Retinal pigment epithelial cell (primary cell): ENCODE measurements at regions not wholly inside any gene's neighbourhood (a gene's known extent, or its start where the extent isn't known, plus 50 kb on each side); places are given as distances from the start of the nearest gene placed in this dataset.
"Not testable (repeated sequence)": the region's sequence is repeated elsewhere in the genome, so short reads cannot be mapped to it uniquely, and the experiment has no call there.

Experiments used
- DNase-seq: peaks from one replicate; pipeline ENCODE4 v3.0.0-alpha.2; 2010; ENCODE audit warnings: low read depth
- H3K4me3 ChIP-seq: 2 replicates; pipeline ENCODE4 v1.5.1; 2011; ENCODE audit warnings: mild to moderate bottlenecking, low read length, control low read depth, moderate library complexity
- TF ChIP-seq, protein P1 (sequence below): conservative IDR thresholded peaks from 2 replicates; pipeline ENCODE4 v1.5.1; 2011; ENCODE audit warnings: low read depth, low read length, control low read depth, inconsistent platforms

DNA sequence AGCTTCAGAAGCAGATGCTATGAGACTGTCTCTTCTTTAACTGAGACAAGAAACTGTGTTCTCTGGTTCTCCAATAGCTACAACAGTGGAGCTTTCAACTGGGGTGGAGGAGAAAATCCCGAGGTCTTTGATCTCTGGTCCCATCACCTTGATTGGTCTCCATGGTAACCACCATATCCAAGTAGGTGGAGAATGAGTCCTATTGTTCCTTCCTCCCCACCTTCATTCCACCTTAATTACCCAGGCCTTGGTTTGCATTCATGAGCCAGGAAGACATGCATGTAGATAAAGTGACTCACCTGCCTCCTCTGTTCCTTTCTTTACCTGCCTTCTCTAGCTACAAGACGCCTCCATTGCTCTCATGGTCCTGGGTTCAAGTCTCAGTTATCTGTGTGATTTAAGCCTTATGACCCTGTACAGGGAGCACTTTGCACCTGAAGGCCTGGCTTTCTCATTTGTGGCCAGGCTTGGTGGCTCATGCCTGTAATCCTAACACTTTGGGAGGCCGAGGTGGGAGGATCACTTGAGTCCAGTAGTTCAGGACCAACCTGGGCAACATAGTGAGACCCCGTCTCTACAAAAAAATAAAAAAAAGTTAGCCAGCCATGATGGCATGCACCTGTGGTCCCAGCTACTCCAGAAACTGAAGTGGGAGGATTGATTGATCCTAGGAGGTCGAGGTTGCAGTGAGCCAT lies 157.7 kb upstream of the TBX3 start:
- TF ChIP-seq, protein P1, sequence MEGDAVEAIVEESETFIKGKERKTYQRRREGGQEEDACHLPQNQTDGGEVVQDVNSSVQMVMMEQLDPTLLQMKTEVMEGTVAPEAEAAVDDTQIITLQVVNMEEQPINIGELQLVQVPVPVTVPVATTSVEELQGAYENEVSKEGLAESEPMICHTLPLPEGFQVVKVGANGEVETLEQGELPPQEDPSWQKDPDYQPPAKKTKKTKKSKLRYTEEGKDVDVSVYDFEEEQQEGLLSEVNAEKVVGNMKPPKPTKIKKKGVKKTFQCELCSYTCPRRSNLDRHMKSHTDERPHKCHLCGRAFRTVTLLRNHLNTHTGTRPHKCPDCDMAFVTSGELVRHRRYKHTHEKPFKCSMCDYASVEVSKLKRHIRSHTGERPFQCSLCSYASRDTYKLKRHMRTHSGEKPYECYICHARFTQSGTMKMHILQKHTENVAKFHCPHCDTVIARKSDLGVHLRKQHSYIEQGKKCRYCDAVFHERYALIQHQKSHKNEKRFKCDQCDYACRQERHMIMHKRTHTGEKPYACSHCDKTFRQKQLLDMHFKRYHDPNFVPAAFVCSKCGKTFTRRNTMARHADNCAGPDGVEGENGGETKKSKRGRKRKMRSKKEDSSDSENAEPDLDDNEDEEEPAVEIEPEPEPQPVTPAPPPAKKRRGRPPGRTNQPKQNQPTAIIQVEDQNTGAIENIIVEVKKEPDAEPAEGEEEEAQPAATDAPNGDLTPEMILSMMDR, result no peak
- DNase-seq, result no peak
- H3K4me3 ChIP-seq, result no peak overlapping the region

DNA sequence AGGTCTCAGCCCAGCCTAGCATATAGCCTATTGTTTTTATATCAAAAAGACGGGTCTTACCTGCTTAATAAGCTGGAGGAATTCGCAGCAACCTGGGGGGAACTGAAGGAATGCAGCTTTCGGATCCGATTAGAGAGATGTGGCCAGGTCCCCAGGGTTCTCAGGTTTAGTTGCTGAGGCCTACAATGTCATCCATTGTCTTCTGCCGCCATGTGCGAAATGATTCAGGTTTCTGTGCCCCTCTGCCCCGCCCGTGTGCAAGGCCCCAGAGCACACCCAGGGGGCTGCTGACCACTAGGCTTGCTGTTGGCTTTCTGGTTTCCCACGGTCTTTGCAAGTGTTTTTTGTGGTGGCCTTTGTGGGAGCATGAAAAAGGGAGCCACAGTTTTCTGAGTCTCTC lies 154.5 kb upstream of the TBX3 start:
- TF ChIP-seq, protein P1, result no peak
- no peak overlapping the region for H3K4me3 ChIP-seq
- no peak for DNase-seq

DNA sequence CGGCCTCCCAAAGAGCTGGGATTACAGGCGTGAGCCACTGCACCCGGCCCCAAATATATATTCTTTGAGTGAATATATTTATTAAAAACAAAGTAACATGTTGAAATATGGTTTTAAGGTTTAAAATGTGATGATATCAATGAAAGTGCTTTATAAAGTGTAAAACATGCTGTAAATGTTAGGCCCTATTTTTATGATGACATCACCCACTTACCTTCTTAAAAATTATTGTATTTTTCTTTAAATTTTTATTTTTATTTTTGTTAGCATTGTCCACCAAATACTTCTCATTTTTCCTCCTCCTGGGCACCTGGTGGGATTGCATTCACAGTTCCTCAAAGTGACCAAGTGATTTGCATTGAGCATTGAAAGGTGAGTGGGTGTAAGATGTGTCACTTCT lies 152.6 kb upstream of the TBX3 start:
- TF ChIP-seq, protein P1, result no peak
- no peak overlapping the region for H3K4me3 ChIP-seq
- no peak for DNase-seq

DNA sequence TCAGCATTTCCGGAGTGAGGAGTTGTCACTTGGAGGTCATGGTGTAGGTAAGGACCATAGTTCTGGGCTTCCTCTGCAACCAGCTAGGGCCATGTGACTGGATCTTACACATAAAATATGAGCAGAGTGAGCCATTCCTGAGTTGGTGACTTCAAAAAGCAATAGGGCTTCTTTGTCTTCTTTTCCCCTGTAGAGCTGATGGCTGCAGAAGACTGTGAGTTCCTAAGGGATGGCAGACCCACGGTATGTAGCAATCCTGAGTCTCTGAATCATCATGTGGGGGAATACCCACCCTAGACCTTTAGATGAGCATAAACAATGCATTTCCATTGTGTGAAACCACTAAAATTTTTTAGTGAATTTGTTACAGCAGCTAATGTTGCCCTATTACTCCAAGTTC lies 151.1 kb upstream of the TBX3 start:
- no peak overlapping the region for H3K4me3 ChIP-seq
- TF ChIP-seq, protein P1, result no peak
- no peak for DNase-seq

DNA sequence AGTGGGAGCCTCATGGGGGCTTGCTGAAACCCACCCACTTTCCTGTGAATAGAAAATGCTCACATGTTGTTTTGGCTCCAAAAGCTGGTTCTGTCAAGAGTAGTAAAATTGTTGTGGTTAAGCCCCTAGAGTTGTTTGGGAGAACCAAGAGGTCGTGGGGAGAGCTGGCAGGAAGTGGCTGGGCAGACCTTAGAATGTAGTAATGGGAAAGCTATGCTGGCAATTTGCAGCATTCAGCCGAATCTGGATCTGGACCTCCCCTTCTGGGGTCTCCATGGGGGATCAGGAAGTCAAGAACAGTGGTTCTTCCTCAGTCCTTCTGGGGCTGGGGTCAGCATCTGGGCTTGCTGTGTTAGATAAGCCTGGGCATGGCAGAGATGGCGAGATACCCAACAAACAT lies 150.6 kb upstream of the TBX3 start:
- DNase-seq, result no peak
- no peak overlapping the region for H3K4me3 ChIP-seq
- TF ChIP-seq, protein P1, result no peak

DNA sequence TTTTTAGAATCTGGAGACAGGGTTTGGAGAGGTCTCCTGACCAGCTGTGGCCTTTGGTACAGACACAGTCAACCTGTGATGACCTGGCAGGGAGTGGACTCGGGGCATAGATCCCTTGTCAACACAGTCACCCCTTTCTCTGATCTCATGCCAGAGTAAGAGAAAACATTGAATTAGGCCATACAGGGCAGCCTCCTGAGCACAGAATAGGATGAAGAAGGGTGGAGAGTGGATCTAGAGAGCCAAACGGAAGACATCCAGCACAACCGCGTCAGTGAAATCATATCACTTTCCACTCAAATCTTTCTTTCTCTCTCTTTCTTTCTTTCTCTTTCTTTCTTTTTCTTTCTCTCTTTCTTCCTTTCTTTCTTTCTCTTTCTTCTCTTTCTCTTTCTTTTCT lies 145.9 kb upstream of the TBX3 start:
- no peak for DNase-seq
- TF ChIP-seq, protein P1, result no peak
- no peak overlapping the region for H3K4me3 ChIP-seq

DNA sequence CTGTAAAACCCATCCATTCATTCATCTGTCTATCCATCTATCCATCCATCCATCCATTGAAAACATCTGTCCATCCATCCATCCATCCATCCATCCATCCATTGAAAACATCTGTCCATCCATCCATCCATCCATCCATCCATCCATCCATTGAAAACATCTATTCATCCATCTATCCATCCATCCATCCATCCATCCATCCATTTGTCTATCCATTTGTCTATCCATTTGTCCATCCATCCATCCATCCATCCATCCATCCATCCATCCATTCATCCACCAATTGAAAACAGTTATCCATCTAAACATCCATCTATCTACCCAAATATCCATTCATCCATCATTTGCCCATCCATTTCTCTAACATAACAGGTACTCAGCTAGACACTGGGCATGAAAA lies 145.3 kb upstream of the TBX3 start:
- DNase-seq, H3K4me3 ChIP-seq: not testable (repeated sequence)

DNA sequence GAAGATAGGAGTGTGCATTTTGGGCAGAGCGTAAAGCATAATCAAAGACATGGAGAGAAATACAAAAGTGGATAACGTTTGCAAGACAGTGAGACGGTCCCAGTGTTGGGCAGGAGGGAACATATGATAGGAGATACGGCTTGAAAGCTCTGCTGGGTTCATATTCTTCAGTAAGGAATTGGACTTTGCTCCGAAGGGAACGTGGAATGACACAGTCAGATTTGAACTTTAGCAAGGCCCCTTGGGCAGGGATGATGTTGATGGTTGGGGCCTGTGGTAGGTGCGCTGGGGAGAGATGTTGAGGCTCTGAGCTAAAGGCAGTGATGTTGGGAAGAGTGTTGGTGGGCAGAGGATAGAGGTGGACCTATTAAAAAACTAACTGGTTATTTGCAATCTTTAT lies 143.5 kb upstream of the TBX3 start:
- TF ChIP-seq, protein P1, result no peak

More for the DNA sequence above, 143.5 kb upstream of the TBX3 start:
- no peak for DNase-seq
- no peak overlapping the region for H3K4me3 ChIP-seq
